Cardiac fibroblast (primary cell): ENCODE measurements at regions not wholly inside any gene's neighbourhood (a gene's known extent, or its start where the extent isn't known, plus 50 kb on each side); places are given as distances from the start of the nearest gene placed in this dataset.

Experiments
- DNase-seq, 2 donors: peaks; one replicate each; pipeline versions ENCODE4 v3.0.0 to v3.0.0-alpha.2; 2010; ENCODE audit warnings: low read depth in 2 of 2
- H3K4me3 ChIP-seq, 2 donors: replicated peaks in 1 of 2; 1 replicate in 1 of 2; 2 replicates in 1 of 2; pipeline ENCODE4 v1.5.1; 2011; ENCODE audit warnings: low read depth in 2 of 2, low read length in 2 of 2, mild to moderate bottlenecking in 2 of 2, moderate library complexity in 1 of 2
- TF ChIP-seq, protein P1 (sequence below): IDR thresholded peaks from one replicate; pipeline ENCODE4 v1.5.1; 2011; ENCODE audit warnings: low read depth, mild to moderate bottlenecking, low read length, inconsistent platforms

DNA sequence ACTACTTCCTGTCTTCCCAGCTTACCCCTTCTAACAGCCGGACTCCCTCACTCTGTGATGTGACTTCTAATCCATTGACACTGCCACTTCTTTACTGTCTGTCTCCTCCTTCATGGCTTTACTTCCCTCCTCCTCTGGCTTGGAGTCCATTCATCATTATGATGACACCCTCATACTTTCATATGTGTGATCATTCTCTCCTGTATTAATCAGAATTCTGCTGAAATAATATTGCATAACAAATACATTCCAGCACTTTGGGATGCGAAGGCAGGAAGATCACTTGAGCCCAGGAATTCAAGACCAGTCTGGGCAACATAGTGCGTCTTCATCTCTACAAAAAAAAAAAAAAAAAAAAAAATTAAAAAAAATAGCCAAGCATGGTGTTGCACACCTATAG, 147.9 kb upstream of the BTBD3 start:
- DNase-seq: peak in 1 of 2 donors; percentile 37
- H3K4me3 ChIP-seq: no peak overlapping the region
- TF ChIP-seq, protein P1, sequence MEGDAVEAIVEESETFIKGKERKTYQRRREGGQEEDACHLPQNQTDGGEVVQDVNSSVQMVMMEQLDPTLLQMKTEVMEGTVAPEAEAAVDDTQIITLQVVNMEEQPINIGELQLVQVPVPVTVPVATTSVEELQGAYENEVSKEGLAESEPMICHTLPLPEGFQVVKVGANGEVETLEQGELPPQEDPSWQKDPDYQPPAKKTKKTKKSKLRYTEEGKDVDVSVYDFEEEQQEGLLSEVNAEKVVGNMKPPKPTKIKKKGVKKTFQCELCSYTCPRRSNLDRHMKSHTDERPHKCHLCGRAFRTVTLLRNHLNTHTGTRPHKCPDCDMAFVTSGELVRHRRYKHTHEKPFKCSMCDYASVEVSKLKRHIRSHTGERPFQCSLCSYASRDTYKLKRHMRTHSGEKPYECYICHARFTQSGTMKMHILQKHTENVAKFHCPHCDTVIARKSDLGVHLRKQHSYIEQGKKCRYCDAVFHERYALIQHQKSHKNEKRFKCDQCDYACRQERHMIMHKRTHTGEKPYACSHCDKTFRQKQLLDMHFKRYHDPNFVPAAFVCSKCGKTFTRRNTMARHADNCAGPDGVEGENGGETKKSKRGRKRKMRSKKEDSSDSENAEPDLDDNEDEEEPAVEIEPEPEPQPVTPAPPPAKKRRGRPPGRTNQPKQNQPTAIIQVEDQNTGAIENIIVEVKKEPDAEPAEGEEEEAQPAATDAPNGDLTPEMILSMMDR: no peak

DNA sequence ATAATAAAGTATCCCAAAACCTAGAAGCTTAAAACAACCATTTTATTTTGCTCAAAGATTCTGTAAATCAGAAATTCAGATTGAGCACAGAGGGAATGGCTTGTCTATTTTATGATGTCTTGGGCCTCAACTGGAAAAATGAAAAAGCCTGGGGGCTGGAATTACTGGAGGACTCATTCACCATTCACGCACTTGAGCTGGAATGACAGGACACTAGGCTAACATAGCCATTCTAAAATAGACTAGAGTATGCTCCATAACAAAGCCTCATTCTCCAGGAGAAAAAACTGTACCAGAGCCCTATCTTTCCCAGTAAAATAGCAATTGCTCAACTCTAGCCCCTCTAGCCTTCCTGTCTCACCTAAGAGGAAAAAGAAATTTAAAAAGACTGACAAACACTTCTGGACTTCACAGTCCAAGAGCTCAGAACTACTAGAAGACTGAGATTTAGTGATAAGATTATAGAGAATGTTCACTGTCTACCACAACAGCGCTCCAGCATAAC, 145.4 kb upstream of the BTBD3 start:
- DNase-seq: no peak
- TF ChIP-seq, protein P1: no peak
- no peak overlapping the region for H3K4me3 ChIP-seq

DNA sequence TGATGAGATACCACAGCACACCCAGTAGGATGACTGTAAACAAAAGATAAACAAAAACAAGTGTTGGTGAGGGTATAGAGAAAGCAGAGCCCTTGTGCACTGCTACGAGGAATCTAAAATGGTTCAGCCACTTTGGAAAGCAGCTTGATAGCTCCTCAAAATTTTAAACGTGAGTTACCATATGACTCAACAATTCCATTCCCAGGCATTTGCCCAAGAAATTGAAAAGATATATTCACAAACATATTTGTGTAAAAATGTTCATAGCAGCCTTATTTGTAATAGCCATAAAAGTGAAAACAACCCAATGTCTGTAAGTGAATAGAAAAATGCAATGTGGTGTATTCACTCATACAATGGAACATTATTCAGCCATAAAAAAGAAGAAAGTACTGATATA, 141.0 kb upstream of the BTBD3 start:
- TF ChIP-seq, protein P1: no peak
- peak in 1 of 2 donors; percentile 25 for DNase-seq
- no peak overlapping the region for H3K4me3 ChIP-seq

DNA sequence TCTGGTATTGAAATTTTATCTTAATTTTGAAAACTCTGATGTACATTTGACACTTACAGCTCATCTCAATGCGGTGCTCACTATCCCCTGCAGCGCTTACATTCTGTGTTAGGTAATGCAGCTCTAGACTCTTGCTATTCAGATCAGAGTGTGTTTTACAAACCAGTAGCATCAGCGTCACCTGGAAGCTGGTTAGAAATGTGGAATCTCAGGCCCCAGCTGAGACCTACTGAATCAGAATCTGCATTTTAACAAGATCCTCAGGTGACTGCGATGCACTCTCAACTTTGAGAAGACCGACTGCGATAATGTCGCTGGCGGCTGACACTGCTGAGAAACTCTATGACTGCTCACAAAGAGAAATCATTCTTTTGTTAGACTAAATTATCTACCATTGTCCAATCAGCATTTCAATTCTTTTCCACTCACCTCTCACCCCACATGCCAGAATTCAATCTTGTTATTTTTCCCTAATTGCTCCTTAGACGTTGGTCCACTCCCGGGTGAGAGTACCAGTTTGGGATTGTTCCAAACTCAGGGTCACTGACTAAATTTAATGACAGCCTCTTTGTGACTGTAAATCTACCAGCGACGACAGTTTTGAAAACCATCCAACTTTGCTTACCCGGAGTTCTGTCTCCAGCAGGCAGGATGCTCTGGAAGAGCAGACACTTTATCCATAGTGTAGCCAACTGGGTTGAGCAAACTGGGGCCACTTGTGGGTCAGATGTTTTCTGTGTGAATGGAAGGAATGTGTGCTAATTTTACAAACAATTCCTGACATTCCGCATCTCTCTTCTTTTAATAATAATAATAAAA, 140.1 kb upstream of the BTBD3 start:
- H3K4me3 ChIP-seq: peak overlapping the region in 1 of 2 donors; percentile 27
- DNase-seq: peak; percentile 51 to 54
- TF ChIP-seq, protein P1: no peak

DNA sequence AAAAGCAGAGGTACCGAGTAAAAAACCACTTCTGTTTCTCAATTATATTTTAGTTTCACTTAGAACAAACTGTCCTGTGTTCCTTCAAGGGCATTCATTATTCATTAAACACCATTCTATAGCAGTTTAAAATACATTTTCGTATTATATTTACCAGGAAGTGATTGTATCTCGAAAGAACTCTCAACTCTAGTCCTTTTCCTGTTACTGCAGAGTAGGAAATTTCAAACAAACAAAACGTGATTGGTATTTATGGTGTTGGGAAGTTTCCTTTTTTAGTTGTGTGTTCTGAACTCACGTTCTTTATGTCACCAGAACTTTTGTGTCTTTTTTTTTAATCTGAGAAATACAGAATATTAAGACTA, 139.5 kb upstream of the BTBD3 start:
- no peak for DNase-seq
- peak overlapping the region in 1 of 2 donors; percentile 27 for H3K4me3 ChIP-seq
- TF ChIP-seq, protein P1: no peak

DNA sequence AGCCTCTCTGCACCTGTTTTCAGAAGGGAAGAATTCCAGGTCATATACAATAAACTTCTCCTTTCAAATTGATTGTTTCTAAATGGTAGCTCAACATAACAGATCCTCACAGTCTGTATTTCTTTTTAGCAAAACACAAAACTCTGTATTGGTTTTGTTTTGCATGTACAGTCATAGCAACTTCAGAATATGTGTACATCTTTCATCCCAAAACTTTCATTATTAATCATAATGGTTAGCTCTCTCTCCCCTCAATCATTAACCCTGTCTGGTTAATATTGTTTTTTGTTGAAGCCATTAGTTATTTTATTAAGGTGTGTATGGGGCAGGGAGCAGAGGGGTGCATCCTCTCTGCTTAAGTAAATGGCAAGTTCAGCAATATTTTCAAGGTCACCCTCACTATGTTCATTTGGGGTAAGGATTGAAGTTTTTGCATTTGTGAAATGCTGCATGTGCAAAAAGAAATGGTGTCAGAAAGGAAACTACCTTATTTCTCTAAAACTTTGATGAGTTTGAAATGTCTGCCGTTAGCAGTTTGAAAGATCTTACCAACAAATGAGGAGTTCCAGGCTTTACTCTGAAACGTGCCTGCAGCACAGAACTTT, 136.8 kb upstream of the BTBD3 start:
- no peak overlapping the region for H3K4me3 ChIP-seq
- TF ChIP-seq, protein P1: no peak
- no peak for DNase-seq
